ENCODE measurements at regions not wholly inside any gene's neighbourhood (a gene's known extent, or its start where the extent isn't known, plus 50 kb on each side); places are given as distances from the start of the nearest gene placed in this dataset.
"Not testable (repeated sequence)": the region's sequence is repeated elsewhere in the genome, so short reads cannot be mapped to it uniquely, and the experiment has no call there.

DNA sequence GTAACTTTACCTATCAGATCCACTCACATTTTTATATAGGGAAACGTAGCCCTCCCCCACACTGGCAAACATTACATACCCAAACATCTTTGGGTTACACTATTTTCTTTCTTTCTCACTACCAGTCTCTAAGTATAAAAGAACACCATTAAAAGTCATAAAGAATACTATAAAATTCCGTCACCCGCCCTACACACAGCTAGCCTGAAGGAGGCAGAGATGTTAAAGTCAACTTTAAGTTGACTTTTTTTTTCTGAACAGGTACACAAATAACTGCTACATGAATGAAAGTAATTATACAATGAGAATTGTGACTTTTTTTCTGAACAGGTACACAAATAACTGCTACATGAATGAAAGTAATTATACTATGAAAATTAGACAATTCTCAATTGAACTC is 628.3 kb downstream of the NUP35 start:
- no peak overlapping the region for H3K9ac ChIP-seq (ENCODE audit: low read length)
- no peaks in the 10 kb centered on the region for H3K4me1 ChIP-seq (ENCODE audit: low read length)
- H2AFZ ChIP-seq (ENCODE audit: low read length), result no peak overlapping the region
- no peaks in the 10 kb centered on the region for H3K79me2 ChIP-seq (ENCODE audit: low read length)
- H4K20me1 ChIP-seq (ENCODE audit: insufficient read depth, low read depth, low read length), result no peaks in the 10 kb centered on the region
- H3K4me3 ChIP-seq (ENCODE audit: low read length), result no peak overlapping the region
- H3K9me3 ChIP-seq (ENCODE audit: low read length), result no peaks in the 10 kb centered on the region
- no peak overlapping the region for H3K4me2 ChIP-seq (ENCODE audit: low read depth, low read length, poor library complexity, severe bottlenecking)
- no peaks in the 10 kb centered on the region for H3K27me3 ChIP-seq (ENCODE audit: low read length)
- H3K36me3 ChIP-seq (ENCODE audit: insufficient read depth, low read length), result no peaks in the 10 kb centered on the region
- H3K27ac ChIP-seq (ENCODE audit: low read length), result no peak overlapping the region
- H3K9me2 ChIP-seq (replicated peaks; ENCODE audit: insufficient read depth, low read length), result no peaks in the 10 kb centered on the region
- no peak for DNase-seq

DNA sequence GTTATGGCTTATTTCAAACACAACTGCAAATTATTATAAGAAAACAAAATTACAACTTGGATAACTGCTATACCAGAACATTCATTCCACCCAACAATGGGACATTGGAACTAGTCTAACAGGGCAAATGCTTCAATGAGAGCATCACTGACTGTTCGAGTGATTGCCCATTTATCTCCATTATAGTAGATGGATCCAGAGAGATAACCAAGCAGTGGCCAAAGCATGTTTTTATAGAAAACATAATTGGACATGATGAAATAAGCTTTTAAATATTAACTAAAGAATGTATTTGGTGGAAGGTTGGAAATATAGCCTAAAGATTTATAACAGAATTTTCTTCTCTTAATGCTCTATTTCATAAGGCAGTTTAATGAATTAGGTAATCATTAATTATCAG is 634.8 kb downstream of the NUP35 start:
- no peak overlapping the region for H3K9ac ChIP-seq (ENCODE audit: low read length)
- no peaks in the 10 kb centered on the region for H3K79me2 ChIP-seq (ENCODE audit: low read length)
- H3K9me2 ChIP-seq (replicated peaks; ENCODE audit: insufficient read depth, low read length), result no peaks in the 10 kb centered on the region
- no peaks in the 10 kb centered on the region for H4K20me1 ChIP-seq (ENCODE audit: insufficient read depth, low read depth, low read length)
- no peak overlapping the region for H3K4me3 ChIP-seq (ENCODE audit: low read length)
- no peak overlapping the region for H3K27ac ChIP-seq (ENCODE audit: low read length)
- H3K4me2 ChIP-seq (ENCODE audit: low read depth, low read length, poor library complexity, severe bottlenecking), result no peak overlapping the region
- H3K36me3 ChIP-seq (ENCODE audit: insufficient read depth, low read length), result no peaks in the 10 kb centered on the region
- no peaks in the 10 kb centered on the region for H3K27me3 ChIP-seq (ENCODE audit: low read length)
- H2AFZ ChIP-seq (ENCODE audit: low read length), result no peak overlapping the region
- H3K9me3 ChIP-seq (ENCODE audit: low read length), result no peaks in the 10 kb centered on the region
- DNase-seq, result no peak
- H3K4me1 ChIP-seq (ENCODE audit: low read length), result no peaks in the 10 kb centered on the region

DNA sequence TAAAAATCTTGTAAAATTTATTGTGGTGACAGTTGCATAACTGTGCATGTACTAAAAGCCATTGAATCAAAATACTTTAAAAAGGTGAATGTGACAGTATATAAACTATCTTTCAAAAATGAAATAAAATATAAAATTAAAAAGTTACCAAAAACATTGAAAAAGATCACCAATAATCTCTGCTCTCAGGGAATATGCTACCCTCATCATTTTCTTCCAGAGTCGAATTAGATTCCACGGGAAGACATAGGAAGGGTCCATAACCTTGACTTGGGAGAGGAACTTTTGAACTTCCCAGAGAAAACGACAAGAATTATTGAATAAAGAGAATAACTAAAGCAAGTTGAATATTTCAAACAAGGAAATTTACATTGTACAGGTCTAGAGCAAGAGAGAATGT is 649.5 kb downstream of the NUP35 start:
- no peak overlapping the region for H2AFZ ChIP-seq (ENCODE audit: low read length)
- no peaks in the 10 kb centered on the region; the same call in 1 of the 2 replicates for H3K9me2 ChIP-seq (replicated peaks; ENCODE audit: insufficient read depth, low read length)
- H3K9me3 ChIP-seq (ENCODE audit: low read length), result no peaks in the 10 kb centered on the region
- no peaks in the 10 kb centered on the region for H3K36me3 ChIP-seq (ENCODE audit: insufficient read depth, low read length)
- H3K27ac ChIP-seq (ENCODE audit: low read length), result no peak overlapping the region
- H4K20me1 ChIP-seq (ENCODE audit: insufficient read depth, low read depth, low read length), result no peaks in the 10 kb centered on the region
- no peak overlapping the region for H3K4me2 ChIP-seq (ENCODE audit: low read depth, low read length, poor library complexity, severe bottlenecking)
- no peaks in the 10 kb centered on the region for H3K27me3 ChIP-seq (ENCODE audit: low read length)
- no peaks in the 10 kb centered on the region for H3K79me2 ChIP-seq (ENCODE audit: low read length)
- H3K4me1 ChIP-seq (ENCODE audit: low read length), result no peaks in the 10 kb centered on the region
- no peak for DNase-seq
- no peak overlapping the region for H3K4me3 ChIP-seq (ENCODE audit: low read length)
- H3K9ac ChIP-seq (ENCODE audit: low read length), result no peak overlapping the region

DNA sequence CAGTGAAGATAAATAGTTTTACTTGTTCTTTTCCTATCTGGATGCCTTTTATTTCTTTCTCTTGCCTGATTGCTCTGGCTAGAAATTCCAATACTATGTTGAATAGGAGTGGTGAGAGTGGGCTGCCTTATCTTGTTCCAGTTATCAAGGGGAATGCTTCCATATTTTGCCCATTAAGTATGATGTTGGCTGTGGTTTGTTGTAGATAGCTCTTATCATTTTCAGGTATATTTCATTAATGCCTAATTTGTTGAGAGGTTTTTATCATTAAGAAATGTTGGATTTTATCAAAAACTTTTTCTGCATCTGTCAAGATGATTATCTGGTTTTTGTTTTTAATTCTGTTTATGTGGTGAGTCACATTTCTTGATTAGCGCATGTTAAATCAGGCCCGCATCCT is 655.8 kb downstream of the NUP35 start:
- H3K27ac ChIP-seq (ENCODE audit: low read length), result no peak overlapping the region
- no peaks in the 10 kb centered on the region for H3K27me3 ChIP-seq (ENCODE audit: low read length)
- no peaks in the 10 kb centered on the region for H3K36me3 ChIP-seq (ENCODE audit: insufficient read depth, low read length)
- H2AFZ ChIP-seq (ENCODE audit: low read length), result no peak overlapping the region
- H4K20me1 ChIP-seq (ENCODE audit: insufficient read depth, low read depth, low read length), result no peaks in the 10 kb centered on the region
- H3K4me1 ChIP-seq (ENCODE audit: low read length), result no peaks in the 10 kb centered on the region
- no peaks in the 10 kb centered on the region for H3K79me2 ChIP-seq (ENCODE audit: low read length)
- no peak overlapping the region for H3K4me2 ChIP-seq (ENCODE audit: low read depth, low read length, poor library complexity, severe bottlenecking)
- DNase-seq, result no peak
- H3K9me3 ChIP-seq (ENCODE audit: low read length), result no peaks in the 10 kb centered on the region
- H3K9me2 ChIP-seq (replicated peaks; ENCODE audit: insufficient read depth, low read length), result no peaks in the 10 kb centered on the region
- no peak overlapping the region for H3K9ac ChIP-seq (ENCODE audit: low read length)
- H3K4me3 ChIP-seq (ENCODE audit: low read length), result no peak overlapping the region

DNA sequence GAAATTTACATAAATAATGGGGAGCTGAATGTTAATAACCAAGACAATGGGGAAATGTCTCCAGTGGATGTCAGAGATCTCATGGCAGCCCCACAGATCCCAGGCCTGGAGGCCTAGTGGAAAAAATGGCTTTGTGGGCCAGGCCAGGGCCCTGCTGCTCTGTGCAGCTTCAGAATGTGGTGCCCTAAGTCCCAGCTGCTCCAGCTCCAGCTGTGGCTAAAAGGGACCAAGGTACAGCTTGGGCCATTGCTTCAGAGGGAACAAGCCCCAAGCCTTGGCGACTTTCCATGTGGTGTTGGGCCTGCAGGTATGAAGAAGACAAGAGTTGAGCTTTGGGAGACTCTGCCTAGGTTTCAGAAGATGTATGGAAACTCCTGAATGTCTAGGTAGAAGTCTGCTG is 658.2 kb downstream of the NUP35 start:
- Histone ChIP-seq H4K20me1 (ENCODE audit: insufficient read depth, low read depth, low read length) (no peaks in the 10 kb centered on the region), H3K9me2 (replicated peaks; ENCODE audit: insufficient read depth, low read length) (no peaks in the 10 kb centered on the region), H3K27me3 (ENCODE audit: low read length) (no peaks in the 10 kb centered on the region), H3K4me1 (ENCODE audit: low read length) (no peaks in the 10 kb centered on the region), H3K4me2 (ENCODE audit: low read depth, low read length, poor library complexity, severe bottlenecking) (no peak overlapping the region), H3K4me3 (ENCODE audit: low read length) (no peak overlapping the region), H3K9me3 (ENCODE audit: low read length) (no peaks in the 10 kb centered on the region), H3K9ac (ENCODE audit: low read length) (no peak overlapping the region), H3K79me2 (ENCODE audit: low read length) (no peaks in the 10 kb centered on the region), H3K27ac (ENCODE audit: low read length) (no peak overlapping the region), H2AFZ (ENCODE audit: low read length) (no peak overlapping the region), H3K36me3 (ENCODE audit: insufficient read depth, low read length) (no peaks in the 10 kb centered on the region)
- no peak for DNase-seq

DNA sequence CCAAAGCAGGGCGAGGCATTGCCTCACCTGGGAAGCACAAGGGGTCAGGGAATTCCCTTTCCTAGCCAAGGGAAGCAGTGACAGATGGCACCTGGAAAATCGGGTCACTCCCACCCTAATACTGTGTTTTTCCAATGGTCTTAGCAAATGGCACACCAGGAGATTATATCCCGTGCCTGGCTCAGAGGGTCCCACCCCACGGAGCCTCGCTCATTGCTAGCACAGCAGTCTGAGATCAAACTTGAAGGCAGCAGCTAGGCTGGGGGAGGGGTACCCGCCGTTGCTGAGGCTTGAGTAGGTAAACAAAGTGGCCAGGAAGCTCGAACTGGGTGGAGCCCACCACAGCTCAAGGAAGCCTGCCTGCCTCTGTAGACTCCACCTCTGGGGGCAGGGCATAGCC is 664.6 kb downstream of the NUP35 start:
- not testable (repeated sequence) for H3K79me2 ChIP-seq (ENCODE audit: low read length); H3K27ac ChIP-seq (ENCODE audit: low read length); H3K9me2 ChIP-seq (replicated peaks; ENCODE audit: insufficient read depth, low read length); H3K27me3 ChIP-seq (ENCODE audit: low read length); H3K4me3 ChIP-seq (ENCODE audit: low read length); H3K4me2 ChIP-seq (ENCODE audit: low read depth, low read length, poor library complexity, severe bottlenecking); H2AFZ ChIP-seq (ENCODE audit: low read length); H3K9me3 ChIP-seq (ENCODE audit: low read length); H3K9ac ChIP-seq (ENCODE audit: low read length); H3K4me1 ChIP-seq (ENCODE audit: low read length); DNase-seq; H3K36me3 ChIP-seq (ENCODE audit: insufficient read depth, low read length); H4K20me1 ChIP-seq (ENCODE audit: insufficient read depth, low read depth, low read length)

DNA sequence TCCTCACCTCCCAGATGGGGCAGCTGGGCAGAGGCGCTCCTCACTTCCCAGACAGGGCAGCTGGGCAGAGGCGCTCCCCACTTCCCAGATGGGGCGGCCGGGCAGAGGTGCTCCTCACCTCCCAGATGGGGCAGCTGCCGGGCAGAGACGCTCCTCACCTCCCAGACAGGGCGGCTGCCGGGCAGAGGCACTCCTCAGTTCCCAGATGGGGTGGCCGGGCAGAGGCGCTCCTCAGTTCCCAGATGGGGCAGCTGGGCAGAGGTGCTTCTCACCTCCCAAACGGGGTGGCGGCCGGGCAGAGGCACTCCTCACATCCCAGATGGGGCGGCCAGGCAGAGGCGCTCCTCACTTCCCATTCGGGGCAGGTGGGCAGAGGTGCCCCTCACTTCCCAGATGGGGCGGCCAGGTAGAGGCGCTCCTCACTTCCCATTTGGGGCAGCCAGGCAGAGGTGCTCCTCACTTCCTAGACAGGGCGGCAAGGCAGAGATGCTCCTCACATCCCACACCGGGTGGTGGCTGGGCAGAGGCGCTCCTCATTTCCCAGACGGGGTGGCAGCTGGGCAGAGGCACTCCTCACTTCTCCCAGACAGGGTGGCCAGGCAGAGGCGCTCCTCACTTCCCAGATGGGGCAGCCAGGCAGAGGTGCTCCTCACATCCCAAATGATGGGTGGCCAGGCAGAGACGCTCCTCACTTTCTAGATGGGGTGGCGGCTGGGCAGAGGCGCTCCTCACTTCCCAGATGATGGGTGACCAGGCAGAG is 668.1 kb downstream of the NUP35 start:
- not testable (repeated sequence) for H2AFZ ChIP-seq (ENCODE audit: low read length); H3K9ac ChIP-seq (ENCODE audit: low read length); DNase-seq

DNA sequence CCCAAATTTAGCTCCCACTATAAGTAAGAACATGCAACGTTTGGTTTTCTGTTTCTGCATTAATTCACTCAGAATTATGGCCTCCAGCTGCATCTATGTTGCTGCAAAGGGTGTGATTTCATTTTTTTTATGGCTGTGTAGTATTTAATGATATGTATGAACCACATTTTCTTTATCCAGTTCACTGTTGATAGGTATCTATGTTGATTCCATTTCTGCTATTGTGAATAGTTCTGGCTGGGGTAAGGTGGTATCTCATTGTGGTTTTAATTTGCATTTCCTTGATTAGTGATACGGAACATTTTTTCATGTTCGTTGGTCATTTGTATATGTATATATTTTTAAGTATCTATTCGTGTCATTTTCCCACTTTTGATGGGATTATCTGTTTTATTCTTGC is 674.3 kb downstream of the NUP35 start:
- no peaks in the 10 kb centered on the region for H3K36me3 ChIP-seq (ENCODE audit: insufficient read depth, low read length)
- no peaks in the 10 kb centered on the region for H3K4me1 ChIP-seq (ENCODE audit: low read length)
- DNase-seq, result no peak
- H3K9ac ChIP-seq (ENCODE audit: low read length), result no peak overlapping the region
- no peaks in the 10 kb centered on the region for H3K27me3 ChIP-seq (ENCODE audit: low read length)
- no peaks in the 10 kb centered on the region for H3K9me2 ChIP-seq (replicated peaks; ENCODE audit: insufficient read depth, low read length)
- H3K79me2 ChIP-seq (ENCODE audit: low read length), result no peaks in the 10 kb centered on the region
- H3K27ac ChIP-seq (ENCODE audit: low read length), result no peak overlapping the region
- H4K20me1 ChIP-seq (ENCODE audit: insufficient read depth, low read depth, low read length), result no peaks in the 10 kb centered on the region
- no peak overlapping the region for H3K4me2 ChIP-seq (ENCODE audit: low read depth, low read length, poor library complexity, severe bottlenecking)
- H2AFZ ChIP-seq (ENCODE audit: low read length), result no peak overlapping the region
- H3K9me3 ChIP-seq (ENCODE audit: low read length), result peaks cover 2% of the 10 kb centered on the region; the same call in 1 of the 2 replicates
- H3K4me3 ChIP-seq (ENCODE audit: low read length), result no peak overlapping the region

More for the DNA sequence above, 668.1 kb downstream of the NUP35 start:
- not testable (repeated sequence) for H4K20me1 ChIP-seq (ENCODE audit: insufficient read depth, low read depth, low read length); H3K36me3 ChIP-seq (ENCODE audit: insufficient read depth, low read length); H3K4me1 ChIP-seq (ENCODE audit: low read length); H3K27ac ChIP-seq (ENCODE audit: low read length); H3K9me3 ChIP-seq (ENCODE audit: low read length); H3K9me2 ChIP-seq (replicated peaks; ENCODE audit: insufficient read depth, low read length); H3K4me3 ChIP-seq (ENCODE audit: low read length); H3K79me2 ChIP-seq (ENCODE audit: low read length); H3K27me3 ChIP-seq (ENCODE audit: low read length); H3K4me2 ChIP-seq (ENCODE audit: low read depth, low read length, poor library complexity, severe bottlenecking)
